ENCODE measurements at regions not wholly inside any gene's neighbourhood (a gene's known extent, or its start where the extent isn't known, plus 50 kb on each side); places are given as distances from the start of the nearest gene placed in this dataset.

- TF ChIP-seq CTCF (conservative IDR thresholded peaks at IDR 0.05; ENCODE audit: low read length): no peak
- TF ChIP-seq EZH2phosphoT487 (IDR thresholded peaks at IDR 0.05; ENCODE audit: borderline replicate concordance): no peak
Measured at GRCh38 chr3:75863130-75863529, 77.8 kb upstream of the ZNF717 start.

All from Loucy (cell line).